Endothelial cell of umbilical vein (primary cell): ENCODE measurements at regions not wholly inside any gene's neighbourhood (a gene's known extent, or its start where the extent isn't known, plus 50 kb on each side); places are given as distances from the start of the nearest gene placed in this dataset.

ENCODE experiments used
- EZH2 ChIP-seq: IDR thresholded peaks from 2 replicates; pipeline ENCODE4 v1.6.1; 2012; ENCODE audit warnings: borderline replicate concordance, low read depth, mild to moderate bottlenecking, moderate library complexity, low read length, inconsistent platforms; ENCODE audit not compliant: severe bottlenecking
- FOS ChIP-seq: IDR thresholded peaks from 2 replicates; pipeline ENCODE4 v1.6.1; 2011; ENCODE audit warnings: mild to moderate bottlenecking, low read length, moderate library complexity, borderline replicate concordance; ENCODE audit not compliant: insufficient read depth
- GATA2 ChIP-seq: IDR thresholded peaks from 2 replicates; pipeline ENCODE4 v1.7.0; 2011; ENCODE audit warnings: low read depth, mild to moderate bottlenecking, moderate library complexity, mixed read lengths, low read length; ENCODE audit not compliant: insufficient read length, insufficient read depth
- JUN ChIP-seq: IDR thresholded peaks from 2 replicates; pipeline ENCODE4 v1.6.1; 2011; ENCODE audit warnings: borderline replicate concordance, low read depth; ENCODE audit not compliant: insufficient read length, insufficient read depth
- MYC ChIP-seq: IDR thresholded peaks from one replicate; pipeline ENCODE4 v1.6.1; 2011; ENCODE audit warnings: mild to moderate bottlenecking, low read depth, low read length
- POLR2A ChIP-seq: IDR thresholded peaks from 2 replicates; pipeline ENCODE4 v1.6.1; 2012; ENCODE audit warnings: low read depth, mild to moderate bottlenecking, control low read depth, low read length
- POLR2AphosphoS5 ChIP-seq: IDR thresholded peaks from 2 replicates; pipeline ENCODE4 v1.6.1; 2012; ENCODE audit warnings: low read depth, mild to moderate bottlenecking, control low read depth, low read length, moderate library complexity; ENCODE audit not compliant: insufficient read depth
- TF ChIP-seq, protein P1 (sequence below), 2 donors: IDR thresholded peaks; 1 replicate in 1 of 2; 2 replicates in 1 of 2; pipeline ENCODE4 v1.5.1; 2011; ENCODE audit warnings: low read length in 2 of 2, mild to moderate bottlenecking in 2 of 2, moderate library complexity in 2 of 2, control low read depth in 1 of 2, inconsistent platforms in 1 of 2, low read depth in 1 of 2; ENCODE audit not compliant: insufficient read depth in 1 of 2; ENCODE audit errors: extremely low read depth in 1 of 2
- TF ChIP-seq, protein P2 (sequence below): IDR thresholded peaks from 2 replicates; pipeline ENCODE4 v1.6.1; 2011; ENCODE audit not compliant: insufficient read depth, insufficient read length

GRCh38 chr3:82038556-82038955, 277.1 kb upstream of the GBE1 start:
- TF ChIP-seq POLR2A: no peak
- TF ChIP-seq, protein P1, sequence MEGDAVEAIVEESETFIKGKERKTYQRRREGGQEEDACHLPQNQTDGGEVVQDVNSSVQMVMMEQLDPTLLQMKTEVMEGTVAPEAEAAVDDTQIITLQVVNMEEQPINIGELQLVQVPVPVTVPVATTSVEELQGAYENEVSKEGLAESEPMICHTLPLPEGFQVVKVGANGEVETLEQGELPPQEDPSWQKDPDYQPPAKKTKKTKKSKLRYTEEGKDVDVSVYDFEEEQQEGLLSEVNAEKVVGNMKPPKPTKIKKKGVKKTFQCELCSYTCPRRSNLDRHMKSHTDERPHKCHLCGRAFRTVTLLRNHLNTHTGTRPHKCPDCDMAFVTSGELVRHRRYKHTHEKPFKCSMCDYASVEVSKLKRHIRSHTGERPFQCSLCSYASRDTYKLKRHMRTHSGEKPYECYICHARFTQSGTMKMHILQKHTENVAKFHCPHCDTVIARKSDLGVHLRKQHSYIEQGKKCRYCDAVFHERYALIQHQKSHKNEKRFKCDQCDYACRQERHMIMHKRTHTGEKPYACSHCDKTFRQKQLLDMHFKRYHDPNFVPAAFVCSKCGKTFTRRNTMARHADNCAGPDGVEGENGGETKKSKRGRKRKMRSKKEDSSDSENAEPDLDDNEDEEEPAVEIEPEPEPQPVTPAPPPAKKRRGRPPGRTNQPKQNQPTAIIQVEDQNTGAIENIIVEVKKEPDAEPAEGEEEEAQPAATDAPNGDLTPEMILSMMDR (IDR thresholded peaks at IDR 0.05; ENCODE audit: extremely low read depth in 1 of 2, insufficient read depth in 1 of 2, low read depth in 1 of 2, low read length in 2 of 2): no peak
- no peak for TF ChIP-seq EZH2
- TF ChIP-seq POLR2AphosphoS5: no peak
- TF ChIP-seq, protein P2, sequence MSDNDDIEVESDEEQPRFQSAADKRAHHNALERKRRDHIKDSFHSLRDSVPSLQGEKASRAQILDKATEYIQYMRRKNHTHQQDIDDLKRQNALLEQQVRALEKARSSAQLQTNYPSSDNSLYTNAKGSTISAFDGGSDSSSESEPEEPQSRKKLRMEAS: no peak
- no peak for TF ChIP-seq GATA2
- no peak for TF ChIP-seq MYC
- no peak for TF ChIP-seq JUN
- no peak for TF ChIP-seq FOS
